GM23338 (cell line): ENCODE measurements at regions not wholly inside any gene's neighbourhood (a gene's known extent, or its start where the extent isn't known, plus 50 kb on each side); places are given as distances from the start of the nearest gene placed in this dataset.
"Not testable (repeated sequence)": the region's sequence is repeated elsewhere in the genome, so short reads cannot be mapped to it uniquely, and the experiment has no call there.

Experiments used
- ATAC-seq: fragments of 200-7000 bp; cut with Tn5 transposase; 3 replicates; pipeline ENCODE4 v1.9.1; 2020
- DNase-seq: peaks from one replicate; pipeline ENCODE4 v3.0.0-alpha.2; 2015; ENCODE audit warnings: low spot score
- H2AFZ ChIP-seq: fragments of 200-600 bp; sonication (generic); 2 replicates; pipeline ENCODE4 v1.8.0; 2016; ENCODE audit warnings: antibody characterized with exemption, mild to moderate bottlenecking, moderate library complexity
- H3F3A ChIP-seq: fragments of 200-600 bp; sonication (generic); replicated peaks from 2 replicates; pipeline ENCODE4 v1.8.0; 2017; ENCODE audit warnings: antibody characterized with exemption, mixed run types, low read depth
- H3K27ac ChIP-seq: fragments of 200-600 bp; sonication (generic); 2 replicates; pipeline ENCODE4 v1.6.1; 2016; ENCODE audit warnings: low read depth
- H3K27me3 ChIP-seq: fragments of 200-600 bp; sonication (generic); 2 replicates; pipeline ENCODE4 v1.8.0; 2016; ENCODE audit warnings: mild to moderate bottlenecking, mixed run types, moderate library complexity; ENCODE audit not compliant: insufficient read depth
- H3K36me3 ChIP-seq: fragments of 200-600 bp; sonication (generic); 2 replicates; pipeline ENCODE4 v1.8.0; 2016; ENCODE audit warnings: mild to moderate bottlenecking; ENCODE audit not compliant: insufficient read depth
- H3K4me1 ChIP-seq: fragments of 200-600 bp; sonication (generic); 2 replicates; pipeline ENCODE4 v1.8.0; 2016; ENCODE audit warnings: mild to moderate bottlenecking, moderate library complexity; ENCODE audit not compliant: insufficient read depth
- H3K4me2 ChIP-seq: fragments of 200-600 bp; sonication (generic); 2 replicates; pipeline ENCODE4 v1.7.1; 2017; ENCODE audit warnings: mixed run types
- H3K4me3 ChIP-seq: fragments of 200-600 bp; sonication (generic); 2 replicates; pipeline ENCODE4 v1.6.1; 2016; ENCODE audit warnings: mixed run types
- H3K79me2 ChIP-seq: fragments of 200-600 bp; sonication (generic); replicated peaks from 2 replicates; pipeline ENCODE4 v1.8.0; 2017; ENCODE audit warnings: mild to moderate bottlenecking; ENCODE audit not compliant: insufficient read depth
- H3K9me2 ChIP-seq: fragments of 200-600 bp; sonication (generic); 2 replicates; pipeline ENCODE4 v1.8.0; 2017; ENCODE audit not compliant: insufficient read depth
- H4K20me1 ChIP-seq: fragments of 200-600 bp; sonication (generic); replicated peaks from 2 replicates; pipeline ENCODE4 v1.8.0; 2017; ENCODE audit warnings: mild to moderate bottlenecking; ENCODE audit not compliant: insufficient read depth
- H3K27ac Mint-ChIP-seq: 2 replicates; pipeline ENCODE4 v1.8.0; 2020; ENCODE audit warnings: inconsistent platforms, mild to moderate bottlenecking, moderate library complexity, mixed read lengths
- H3K27me3 Mint-ChIP-seq: 3 replicates; pipeline ENCODE4 v1.8.0; 2022; ENCODE audit warnings: low read depth, mild to moderate bottlenecking, moderate library complexity, mixed read lengths, inconsistent platforms; ENCODE audit not compliant: insufficient read depth, poor library complexity
- H3K36me3 Mint-ChIP-seq: 3 replicates; pipeline ENCODE4 v1.8.0; 2021; ENCODE audit warnings: low read depth, mild to moderate bottlenecking, inconsistent platforms, moderate library complexity, mixed read lengths
- H3K4me1 Mint-ChIP-seq: 3 replicates; pipeline ENCODE4 v1.8.0; 2020; ENCODE audit warnings: mild to moderate bottlenecking, inconsistent platforms, mixed read lengths
- H3K4me3 Mint-ChIP-seq: 3 replicates; pipeline ENCODE4 v1.8.0; 2021; ENCODE audit warnings: moderate library complexity, mild to moderate bottlenecking, inconsistent platforms, mixed read lengths
- H3K9me3 Mint-ChIP-seq: 3 replicates; pipeline ENCODE4 v1.8.0; 2020; ENCODE audit warnings: moderate library complexity, mild to moderate bottlenecking, inconsistent platforms, mixed read lengths
- ETS1 ChIP-seq: IDR thresholded peaks from 2 replicates; pipeline ENCODE4 v1.6.1; 2016; ENCODE audit warnings: antibody characterized with exemption
- POLR2AphosphoS5 ChIP-seq: IDR thresholded peaks from 2 replicates; pipeline ENCODE4 v1.6.1; 2016; ENCODE audit warnings: antibody characterized with exemption, low read depth
- STAT1 ChIP-seq: IDR thresholded peaks from one replicate; pipeline ENCODE4 v1.6.1; 2016; ENCODE audit warnings: antibody characterized with exemption; ENCODE audit not compliant: unreplicated experiment
- ZNF331 ChIP-seq: fragments of 250-450 bp; sonication (Bioruptor Pico); IDR thresholded peaks from 2 replicates; pipeline ENCODE4 v1.5.0; 2020; ENCODE audit warnings: low read depth, mild to moderate bottlenecking, moderate library complexity
- TF ChIP-seq, protein P1 (sequence below): IDR thresholded peaks from one replicate; pipeline ENCODE4 v1.6.1; 2018; ENCODE audit warnings: antibody characterized with exemption; ENCODE audit not compliant: unreplicated experiment
- TF ChIP-seq, protein P2 (sequence below), 2 experiments: fragments of 200-600 bp in 1 of 2; sonication (generic) in 1 of 2; conservative IDR thresholded peaks; 2 replicates each; pipeline versions ENCODE4 v1.5.1 to v1.6.1; 2016 to 2017; ENCODE audit warnings: antibody characterized with exemption in 2 of 2, low read depth in 2 of 2, mild to moderate bottlenecking in 2 of 2, moderate library complexity in 1 of 2

DNA sequence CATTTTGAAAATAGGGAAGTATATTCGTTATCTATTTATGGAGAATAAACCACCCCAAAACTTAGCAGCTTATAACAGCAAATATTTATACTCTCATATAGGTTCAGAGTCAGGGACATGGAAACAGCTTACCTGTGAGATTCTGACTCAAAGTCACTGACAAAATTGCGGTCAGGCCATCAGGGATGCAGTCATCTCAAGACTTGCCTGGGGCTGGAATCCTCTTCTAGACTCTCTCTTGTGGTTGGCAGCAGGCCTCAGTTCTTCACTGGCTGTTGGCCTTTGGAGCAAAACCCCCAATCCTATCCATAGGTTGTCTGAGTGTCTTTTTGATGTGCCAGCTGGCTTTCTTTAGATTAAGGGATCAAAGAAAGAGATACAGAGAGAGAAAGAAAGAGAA is 275.6 kb downstream of the SEC61B start (continued):
- TF ChIP-seq, protein P1, sequence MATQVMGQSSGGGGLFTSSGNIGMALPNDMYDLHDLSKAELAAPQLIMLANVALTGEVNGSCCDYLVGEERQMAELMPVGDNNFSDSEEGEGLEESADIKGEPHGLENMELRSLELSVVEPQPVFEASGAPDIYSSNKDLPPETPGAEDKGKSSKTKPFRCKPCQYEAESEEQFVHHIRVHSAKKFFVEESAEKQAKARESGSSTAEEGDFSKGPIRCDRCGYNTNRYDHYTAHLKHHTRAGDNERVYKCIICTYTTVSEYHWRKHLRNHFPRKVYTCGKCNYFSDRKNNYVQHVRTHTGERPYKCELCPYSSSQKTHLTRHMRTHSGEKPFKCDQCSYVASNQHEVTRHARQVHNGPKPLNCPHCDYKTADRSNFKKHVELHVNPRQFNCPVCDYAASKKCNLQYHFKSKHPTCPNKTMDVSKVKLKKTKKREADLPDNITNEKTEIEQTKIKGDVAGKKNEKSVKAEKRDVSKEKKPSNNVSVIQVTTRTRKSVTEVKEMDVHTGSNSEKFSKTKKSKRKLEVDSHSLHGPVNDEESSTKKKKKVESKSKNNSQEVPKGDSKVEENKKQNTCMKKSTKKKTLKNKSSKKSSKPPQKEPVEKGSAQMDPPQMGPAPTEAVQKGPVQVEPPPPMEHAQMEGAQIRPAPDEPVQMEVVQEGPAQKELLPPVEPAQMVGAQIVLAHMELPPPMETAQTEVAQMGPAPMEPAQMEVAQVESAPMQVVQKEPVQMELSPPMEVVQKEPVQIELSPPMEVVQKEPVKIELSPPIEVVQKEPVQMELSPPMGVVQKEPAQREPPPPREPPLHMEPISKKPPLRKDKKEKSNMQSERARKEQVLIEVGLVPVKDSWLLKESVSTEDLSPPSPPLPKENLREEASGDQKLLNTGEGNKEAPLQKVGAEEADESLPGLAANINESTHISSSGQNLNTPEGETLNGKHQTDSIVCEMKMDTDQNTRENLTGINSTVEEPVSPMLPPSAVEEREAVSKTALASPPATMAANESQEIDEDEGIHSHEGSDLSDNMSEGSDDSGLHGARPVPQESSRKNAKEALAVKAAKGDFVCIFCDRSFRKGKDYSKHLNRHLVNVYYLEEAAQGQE: no peak

DNA sequence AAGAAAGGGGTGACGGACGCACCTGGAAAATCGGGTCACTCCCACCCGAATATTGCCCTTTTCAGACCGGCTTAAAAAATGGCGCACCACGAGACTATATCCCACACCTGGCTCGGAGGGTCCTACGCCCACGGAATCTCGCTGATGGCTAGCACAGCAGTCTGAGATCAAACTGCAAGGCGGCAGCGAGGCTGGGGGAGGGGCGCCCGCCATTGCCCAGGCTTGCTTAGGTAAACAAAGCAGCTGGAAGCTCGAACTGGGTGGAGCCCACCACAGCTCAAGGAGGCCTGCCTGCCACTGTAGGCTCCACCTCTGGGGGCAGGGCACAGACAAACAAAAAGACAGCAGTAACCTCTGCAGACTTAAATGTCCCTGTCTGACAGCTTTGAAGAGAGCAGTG is 276.9 kb downstream of the SEC61B start:
- Histone ChIP-seq H3K4me3 (peak overlapping the region; percentile 45; the same call in 1 of the 2 replicates), H3K4me2 (peak overlapping the region; percentile 43; the same call in 1 of the 2 replicates)
- not testable (repeated sequence) for DNase-seq, H3K27ac ChIP-seq, H3K79me2 ChIP-seq, H2AFZ ChIP-seq, H3K27ac Mint-ChIP-seq, H3K4me1 Mint-ChIP-seq, H3K36me3 Mint-ChIP-seq, H3K36me3 ChIP-seq, ATAC-seq, H3K9me2 ChIP-seq, H3K27me3 ChIP-seq, H4K20me1 ChIP-seq, H3F3A ChIP-seq, H3K27me3 Mint-ChIP-seq, H3K4me1 ChIP-seq
- peaks cover 10% of the 10 kb centered on the region for H3K9me3 Mint-ChIP-seq
- H3K4me3 Mint-ChIP-seq: peak overlapping the region; percentile 53; the same call in 2 of the 3 replicates

DNA sequence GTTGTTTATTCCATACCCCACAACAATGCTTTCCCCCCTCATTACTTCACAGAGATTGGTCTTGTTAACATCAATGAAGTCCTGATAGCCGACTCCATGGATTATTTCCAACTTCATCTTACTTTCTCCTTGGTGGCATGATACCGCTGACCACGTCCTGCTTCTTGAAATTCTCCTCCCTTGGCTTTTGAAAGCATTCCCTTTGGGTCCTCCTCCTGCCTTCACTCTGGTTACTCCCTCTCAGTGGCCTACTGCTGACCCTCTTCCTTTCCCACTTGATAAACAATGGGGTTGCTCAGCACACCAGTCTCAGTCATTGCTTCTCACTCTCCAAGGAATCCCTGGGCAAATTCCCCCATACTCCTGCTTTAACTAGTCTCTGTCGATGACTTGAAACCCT is 283.9 kb downstream of the SEC61B start:
- Histone ChIP-seq H3K27me3 (no peaks in the 10 kb centered on the region), H2AFZ (no peak overlapping the region), H3K79me2 (no peaks in the 10 kb centered on the region), H3K27ac (no peak overlapping the region), H3K4me1 (peaks cover 16% of the 10 kb centered on the region), H3F3A (no peaks in the 10 kb centered on the region), H3K4me2 (no peak overlapping the region), H4K20me1 (no peaks in the 10 kb centered on the region), H3K4me3 (no peak overlapping the region), H3K9me2 (peaks cover 13% of the 10 kb centered on the region; the same call in 1 of the 2 replicates), H3K36me3 (no peaks in the 10 kb centered on the region)
- Mint-ChIP-seq H3K9me3 (no peaks in the 10 kb centered on the region), H3K27ac (no peak overlapping the region), H3K4me1 (peaks cover 17% of the 10 kb centered on the region; the same call in 2 of the 3 replicates), H3K4me3 (no peak overlapping the region), H3K27me3 (peaks cover 2% of the 10 kb centered on the region), H3K36me3 (no peaks in the 10 kb centered on the region)
- ATAC-seq: no peak
- DNase-seq: no peak
- TF ChIP-seq STAT1: no peak
- TF ChIP-seq POLR2AphosphoS5: no peak
- no peak for TF ChIP-seq ZNF331 (CRISPR knock-in tag)

GRCh38 chr9:99506747-99507348 is 284.8 kb downstream of the SEC61B start:
- no peak for ATAC-seq
- no peak for TF ChIP-seq ETS1
- TF ChIP-seq, protein P1: no peak
- TF ChIP-seq, protein P2, sequence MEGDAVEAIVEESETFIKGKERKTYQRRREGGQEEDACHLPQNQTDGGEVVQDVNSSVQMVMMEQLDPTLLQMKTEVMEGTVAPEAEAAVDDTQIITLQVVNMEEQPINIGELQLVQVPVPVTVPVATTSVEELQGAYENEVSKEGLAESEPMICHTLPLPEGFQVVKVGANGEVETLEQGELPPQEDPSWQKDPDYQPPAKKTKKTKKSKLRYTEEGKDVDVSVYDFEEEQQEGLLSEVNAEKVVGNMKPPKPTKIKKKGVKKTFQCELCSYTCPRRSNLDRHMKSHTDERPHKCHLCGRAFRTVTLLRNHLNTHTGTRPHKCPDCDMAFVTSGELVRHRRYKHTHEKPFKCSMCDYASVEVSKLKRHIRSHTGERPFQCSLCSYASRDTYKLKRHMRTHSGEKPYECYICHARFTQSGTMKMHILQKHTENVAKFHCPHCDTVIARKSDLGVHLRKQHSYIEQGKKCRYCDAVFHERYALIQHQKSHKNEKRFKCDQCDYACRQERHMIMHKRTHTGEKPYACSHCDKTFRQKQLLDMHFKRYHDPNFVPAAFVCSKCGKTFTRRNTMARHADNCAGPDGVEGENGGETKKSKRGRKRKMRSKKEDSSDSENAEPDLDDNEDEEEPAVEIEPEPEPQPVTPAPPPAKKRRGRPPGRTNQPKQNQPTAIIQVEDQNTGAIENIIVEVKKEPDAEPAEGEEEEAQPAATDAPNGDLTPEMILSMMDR (conservative IDR thresholded peaks at IDR 0.05; ENCODE audit: low read depth in 2 of 2): no peak

More at GRCh38 chr9:99506747-99507348, 284.8 kb downstream of the SEC61B start:
- Mint-ChIP-seq H3K4me1 (peaks cover 17% of the 10 kb centered on the region; the same call in 2 of the 3 replicates), H3K27ac (no peak overlapping the region), H3K9me3 (no peaks in the 10 kb centered on the region), H3K36me3 (no peaks in the 10 kb centered on the region), H3K4me3 (no peak overlapping the region), H3K27me3 (peaks cover 2% of the 10 kb centered on the region)
- peaks cover 16% of the 10 kb centered on the region for H3K4me1 ChIP-seq
- no peak overlapping the region for H2AFZ ChIP-seq
- no peak for DNase-seq
- peaks cover 13% of the 10 kb centered on the region; the same call in 1 of the 2 replicates for H3K9me2 ChIP-seq
- no peaks in the 10 kb centered on the region for H3K36me3 ChIP-seq
- no peak overlapping the region for H3K4me2 ChIP-seq
- no peak overlapping the region for H3K27ac ChIP-seq
- H3F3A ChIP-seq: no peaks in the 10 kb centered on the region
- no peaks in the 10 kb centered on the region for H3K79me2 ChIP-seq
- H3K4me3 ChIP-seq: no peak overlapping the region
- no peaks in the 10 kb centered on the region for H4K20me1 ChIP-seq
- no peaks in the 10 kb centered on the region for H3K27me3 ChIP-seq
